GM23338 (cell line): ENCODE measurements at regions not wholly inside any gene's neighbourhood (a gene's known extent, or its start where the extent isn't known, plus 50 kb on each side); places are given as distances from the start of the nearest gene placed in this dataset.

ENCODE experiments used
- CTCF ChIP-seq, 2 experiments: fragments of 200-600 bp in 1 of 2; sonication (generic) in 1 of 2; conservative IDR thresholded peaks; 2 replicates each; pipeline versions ENCODE4 v1.5.1 to v1.6.1; 2016 to 2017; ENCODE audit warnings: antibody characterized with exemption in 2 of 2, low read depth in 2 of 2, mild to moderate bottlenecking in 2 of 2, moderate library complexity in 1 of 2
- ETS1 ChIP-seq: IDR thresholded peaks from 2 replicates; pipeline ENCODE4 v1.6.1; 2016; ENCODE audit warnings: antibody characterized with exemption
- EZH2phosphoT487 ChIP-seq: fragments of 200-600 bp; sonication (generic); IDR thresholded peaks from one replicate; pipeline ENCODE4 v1.8.1; 2018; ENCODE audit warnings: antibody characterized with exemption; ENCODE audit not compliant: unreplicated experiment
- POLR2AphosphoS5 ChIP-seq: IDR thresholded peaks from 2 replicates; pipeline ENCODE4 v1.6.1; 2016; ENCODE audit warnings: antibody characterized with exemption, low read depth
- ZNF114 ChIP-seq: fragments of 250-450 bp; sonication (Bioruptor Pico); IDR thresholded peaks from 2 replicates; pipeline ENCODE4 v1.5.0; 2020; ENCODE audit warnings: mild to moderate bottlenecking, moderate library complexity
- TF ChIP-seq, protein P1 (sequence below): IDR thresholded peaks from one replicate; pipeline ENCODE4 v1.6.1; 2018; ENCODE audit warnings: antibody characterized with exemption; ENCODE audit not compliant: unreplicated experiment

GRCh38 chr2:81903534-81903933, 1599.0 kb upstream of the LRRTM1 start:
- TF ChIP-seq, protein P1, sequence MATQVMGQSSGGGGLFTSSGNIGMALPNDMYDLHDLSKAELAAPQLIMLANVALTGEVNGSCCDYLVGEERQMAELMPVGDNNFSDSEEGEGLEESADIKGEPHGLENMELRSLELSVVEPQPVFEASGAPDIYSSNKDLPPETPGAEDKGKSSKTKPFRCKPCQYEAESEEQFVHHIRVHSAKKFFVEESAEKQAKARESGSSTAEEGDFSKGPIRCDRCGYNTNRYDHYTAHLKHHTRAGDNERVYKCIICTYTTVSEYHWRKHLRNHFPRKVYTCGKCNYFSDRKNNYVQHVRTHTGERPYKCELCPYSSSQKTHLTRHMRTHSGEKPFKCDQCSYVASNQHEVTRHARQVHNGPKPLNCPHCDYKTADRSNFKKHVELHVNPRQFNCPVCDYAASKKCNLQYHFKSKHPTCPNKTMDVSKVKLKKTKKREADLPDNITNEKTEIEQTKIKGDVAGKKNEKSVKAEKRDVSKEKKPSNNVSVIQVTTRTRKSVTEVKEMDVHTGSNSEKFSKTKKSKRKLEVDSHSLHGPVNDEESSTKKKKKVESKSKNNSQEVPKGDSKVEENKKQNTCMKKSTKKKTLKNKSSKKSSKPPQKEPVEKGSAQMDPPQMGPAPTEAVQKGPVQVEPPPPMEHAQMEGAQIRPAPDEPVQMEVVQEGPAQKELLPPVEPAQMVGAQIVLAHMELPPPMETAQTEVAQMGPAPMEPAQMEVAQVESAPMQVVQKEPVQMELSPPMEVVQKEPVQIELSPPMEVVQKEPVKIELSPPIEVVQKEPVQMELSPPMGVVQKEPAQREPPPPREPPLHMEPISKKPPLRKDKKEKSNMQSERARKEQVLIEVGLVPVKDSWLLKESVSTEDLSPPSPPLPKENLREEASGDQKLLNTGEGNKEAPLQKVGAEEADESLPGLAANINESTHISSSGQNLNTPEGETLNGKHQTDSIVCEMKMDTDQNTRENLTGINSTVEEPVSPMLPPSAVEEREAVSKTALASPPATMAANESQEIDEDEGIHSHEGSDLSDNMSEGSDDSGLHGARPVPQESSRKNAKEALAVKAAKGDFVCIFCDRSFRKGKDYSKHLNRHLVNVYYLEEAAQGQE, result no peak
- no peak for TF ChIP-seq CTCF (conservative IDR thresholded peaks at IDR 0.05; ENCODE audit: low read depth in 2 of 2)
- TF ChIP-seq EZH2phosphoT487, result no peak
- no peak for TF ChIP-seq POLR2AphosphoS5
- TF ChIP-seq ETS1, result no peak
- TF ChIP-seq ZNF114 (CRISPR knock-in tag), result no peak
